ENCODE measurements at regions not wholly inside any gene's neighbourhood (a gene's known extent, or its start where the extent isn't known, plus 50 kb on each side); places are given as distances from the start of the nearest gene placed in this dataset.

DNA sequence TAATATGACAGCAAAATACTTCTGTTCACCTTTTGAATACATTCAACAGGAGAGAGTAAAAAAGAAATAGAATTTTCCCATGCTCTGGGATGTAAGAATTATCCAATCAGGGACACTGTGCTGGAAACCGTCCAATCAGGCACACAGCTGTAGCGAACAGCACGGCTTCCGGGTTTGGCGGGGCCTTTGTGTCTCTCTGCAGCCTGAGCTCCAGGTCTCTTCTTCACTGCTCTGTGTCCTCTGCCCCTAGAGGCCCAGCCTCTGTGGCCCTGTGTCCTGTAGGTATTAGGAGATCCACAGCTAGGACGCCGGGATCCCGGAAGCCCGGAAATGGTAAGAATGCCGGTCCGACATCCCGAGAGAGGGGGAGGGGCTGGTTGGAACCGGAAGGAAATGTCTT lies 92.7 kb downstream of the ZNF737 start:
- TF ChIP-seq, protein P1, sequence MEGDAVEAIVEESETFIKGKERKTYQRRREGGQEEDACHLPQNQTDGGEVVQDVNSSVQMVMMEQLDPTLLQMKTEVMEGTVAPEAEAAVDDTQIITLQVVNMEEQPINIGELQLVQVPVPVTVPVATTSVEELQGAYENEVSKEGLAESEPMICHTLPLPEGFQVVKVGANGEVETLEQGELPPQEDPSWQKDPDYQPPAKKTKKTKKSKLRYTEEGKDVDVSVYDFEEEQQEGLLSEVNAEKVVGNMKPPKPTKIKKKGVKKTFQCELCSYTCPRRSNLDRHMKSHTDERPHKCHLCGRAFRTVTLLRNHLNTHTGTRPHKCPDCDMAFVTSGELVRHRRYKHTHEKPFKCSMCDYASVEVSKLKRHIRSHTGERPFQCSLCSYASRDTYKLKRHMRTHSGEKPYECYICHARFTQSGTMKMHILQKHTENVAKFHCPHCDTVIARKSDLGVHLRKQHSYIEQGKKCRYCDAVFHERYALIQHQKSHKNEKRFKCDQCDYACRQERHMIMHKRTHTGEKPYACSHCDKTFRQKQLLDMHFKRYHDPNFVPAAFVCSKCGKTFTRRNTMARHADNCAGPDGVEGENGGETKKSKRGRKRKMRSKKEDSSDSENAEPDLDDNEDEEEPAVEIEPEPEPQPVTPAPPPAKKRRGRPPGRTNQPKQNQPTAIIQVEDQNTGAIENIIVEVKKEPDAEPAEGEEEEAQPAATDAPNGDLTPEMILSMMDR (conservative IDR thresholded peaks at IDR 0.05; ENCODE audit: low read length) = no peak
- no peak for TF ChIP-seq EZH2phosphoT487 (IDR thresholded peaks at IDR 0.05; ENCODE audit: borderline replicate concordance)

All from Loucy (cell line).